OCI-LY1 (cell line): ENCODE measurements at regions not wholly inside any gene's neighbourhood (a gene's known extent, or its start where the extent isn't known, plus 50 kb on each side); places are given as distances from the start of the nearest gene placed in this dataset.

Experiments
- H2AFZ ChIP-seq: fragments of 200-600 bp; sonication (generic), shearing (Covaris generic); 2 replicates; pipeline ENCODE4 v1.6.0; 2014; ENCODE audit warnings: antibody characterized with exemption, mild to moderate bottlenecking, low read length
- H3F3A ChIP-seq: fragments of 200-600 bp; sonication (generic), shearing (Covaris generic); 2 replicates; pipeline ENCODE4 v1.6.0; 2014; ENCODE audit warnings: mild to moderate bottlenecking, antibody characterized with exemption, low read length, moderate library complexity; ENCODE audit not compliant: insufficient read depth
- H3K27ac ChIP-seq: fragments of 200-600 bp; sonication (generic); 2 replicates; pipeline ENCODE4 v1.5.1; 2014; ENCODE audit warnings: low read length, mixed run types, mild to moderate bottlenecking, low read depth; ENCODE audit not compliant: poor library complexity, severe bottlenecking
- H3K27me3 ChIP-seq: fragments of 200-600 bp; sonication (generic); 2 replicates; pipeline ENCODE4 v1.6.0; 2014; ENCODE audit warnings: antibody characterized with exemption, mild to moderate bottlenecking, low read length, moderate library complexity; ENCODE audit not compliant: insufficient read depth
- H3K36me3 ChIP-seq: fragments of 200-600 bp; sonication (generic); 2 replicates; pipeline ENCODE4 v1.6.1; 2014; ENCODE audit warnings: mild to moderate bottlenecking, antibody characterized with exemption, low read length, moderate library complexity, mixed read lengths; ENCODE audit not compliant: insufficient read depth
- H3K4me1 ChIP-seq: fragments of 200-600 bp; sonication (generic); 2 replicates; pipeline ENCODE4 v1.5.1; 2014; ENCODE audit warnings: mild to moderate bottlenecking, low read length, moderate library complexity; ENCODE audit not compliant: insufficient read depth, severe bottlenecking
- H3K4me2 ChIP-seq: fragments of 200-600 bp; sonication (generic), shearing (Covaris generic); 2 replicates; pipeline ENCODE4 v1.6.1; 2014; ENCODE audit warnings: low read length
- H3K4me3 ChIP-seq: fragments of 200-600 bp; sonication (generic); 2 replicates; pipeline ENCODE4 v1.5.1; 2014; ENCODE audit warnings: low read length, low read depth, mild to moderate bottlenecking, mixed read lengths; ENCODE audit not compliant: poor library complexity, severe bottlenecking
- H3K79me2 ChIP-seq: fragments of 200-600 bp; shearing (Covaris generic); 2 replicates; pipeline ENCODE4 v1.6.1; 2016; ENCODE audit warnings: mixed run types, low read length, mixed read lengths; ENCODE audit not compliant: insufficient read depth
- H3K9ac ChIP-seq: fragments of 200-600 bp; sonication (generic), shearing (Covaris generic); 2 replicates; pipeline ENCODE4 v1.6.1; 2014; ENCODE audit warnings: mild to moderate bottlenecking, low read length, mixed read lengths
- H3K9me2 ChIP-seq: fragments of 200-600 bp; sonication (generic), shearing (Covaris generic); 2 replicates; pipeline ENCODE4 v1.6.1; 2014; ENCODE audit warnings: low read depth, mild to moderate bottlenecking, low read length, mixed read lengths
- H3K9me3 ChIP-seq: fragments of 200-600 bp; shearing (Covaris generic); 2 replicates; pipeline ENCODE4 v1.6.1; 2014; ENCODE audit warnings: low read length, mixed read lengths
- H4K20me1 ChIP-seq: fragments of 200-600 bp; sonication (generic), shearing (Covaris generic); 2 replicates; pipeline ENCODE4 v1.6.0; 2016; ENCODE audit warnings: mild to moderate bottlenecking, low read length; ENCODE audit not compliant: insufficient read depth
- EZH2 ChIP-seq: fragments of 200-600 bp; sonication (generic), shearing (Covaris generic); IDR thresholded peaks from 2 replicates; pipeline ENCODE4 v1.8.0; 2017; ENCODE audit warnings: borderline replicate concordance, mixed run types, mild to moderate bottlenecking, antibody characterized with exemption, low read length, moderate library complexity, mixed read lengths
- TF ChIP-seq, protein P1 (sequence below): fragments of 200-600 bp; sonication (generic), shearing (Covaris generic); IDR thresholded peaks from 2 replicates; pipeline ENCODE4 v1.5.1; 2017; ENCODE audit warnings: mild to moderate bottlenecking, antibody characterized with exemption, low read length, moderate library complexity, mixed read lengths

DNA sequence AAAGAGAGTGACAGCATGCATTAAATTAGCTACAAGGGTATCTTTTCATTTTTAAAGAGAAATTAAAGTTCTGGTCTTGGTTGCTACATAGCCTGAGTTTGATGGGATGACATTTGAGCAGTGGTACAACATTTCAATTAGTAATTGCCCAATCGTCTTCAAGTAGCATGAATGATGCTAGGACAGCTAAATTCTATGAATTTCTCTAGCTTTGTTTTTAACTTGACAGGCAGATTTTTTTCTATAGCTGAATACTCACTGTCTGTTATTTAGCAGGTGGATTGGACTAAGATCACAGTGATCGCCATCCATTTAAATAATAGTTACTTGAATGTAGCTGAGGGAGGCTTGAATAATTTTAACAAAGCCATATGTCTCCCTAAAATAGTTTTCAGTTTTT is 162.2 kb downstream of the OXSM start:
- Histone ChIP-seq H3K4me3 (no peak overlapping the region), H3K27ac (no peak overlapping the region), H3K27me3 (no peaks in the 10 kb centered on the region), H3K9ac (no peak overlapping the region), H3K4me2 (no peak overlapping the region), H3K36me3 (no peaks in the 10 kb centered on the region), H2AFZ (no peak overlapping the region), H3K9me2 (no peaks in the 10 kb centered on the region), H3K4me1 (no peaks in the 10 kb centered on the region), H3K9me3 (no peaks in the 10 kb centered on the region), H3F3A (no peaks in the 10 kb centered on the region), H4K20me1 (no peaks in the 10 kb centered on the region), H3K79me2 (no peaks in the 10 kb centered on the region)
- no peak for TF ChIP-seq EZH2

DNA sequence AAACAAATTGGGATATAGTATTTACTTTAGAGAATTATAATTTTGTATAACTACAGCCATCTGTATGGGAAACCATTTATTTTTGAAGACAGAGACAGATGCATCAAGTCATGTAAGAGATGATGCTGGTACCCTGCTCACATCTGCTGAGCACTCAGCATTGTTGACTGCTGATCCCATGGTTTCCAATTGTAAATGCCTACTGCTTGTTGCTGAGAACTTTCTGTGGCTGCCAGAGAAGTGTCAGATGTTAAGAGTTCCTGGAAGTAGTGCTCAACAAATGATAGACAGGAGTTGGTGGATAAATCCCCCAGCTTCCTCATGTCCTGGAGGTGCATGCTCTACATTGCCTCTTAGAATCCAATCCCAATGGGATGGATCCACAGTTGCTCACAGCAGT is 167.1 kb downstream of the OXSM start:
- no peaks in the 10 kb centered on the region for H3K9me2 ChIP-seq
- TF ChIP-seq, protein P1, sequence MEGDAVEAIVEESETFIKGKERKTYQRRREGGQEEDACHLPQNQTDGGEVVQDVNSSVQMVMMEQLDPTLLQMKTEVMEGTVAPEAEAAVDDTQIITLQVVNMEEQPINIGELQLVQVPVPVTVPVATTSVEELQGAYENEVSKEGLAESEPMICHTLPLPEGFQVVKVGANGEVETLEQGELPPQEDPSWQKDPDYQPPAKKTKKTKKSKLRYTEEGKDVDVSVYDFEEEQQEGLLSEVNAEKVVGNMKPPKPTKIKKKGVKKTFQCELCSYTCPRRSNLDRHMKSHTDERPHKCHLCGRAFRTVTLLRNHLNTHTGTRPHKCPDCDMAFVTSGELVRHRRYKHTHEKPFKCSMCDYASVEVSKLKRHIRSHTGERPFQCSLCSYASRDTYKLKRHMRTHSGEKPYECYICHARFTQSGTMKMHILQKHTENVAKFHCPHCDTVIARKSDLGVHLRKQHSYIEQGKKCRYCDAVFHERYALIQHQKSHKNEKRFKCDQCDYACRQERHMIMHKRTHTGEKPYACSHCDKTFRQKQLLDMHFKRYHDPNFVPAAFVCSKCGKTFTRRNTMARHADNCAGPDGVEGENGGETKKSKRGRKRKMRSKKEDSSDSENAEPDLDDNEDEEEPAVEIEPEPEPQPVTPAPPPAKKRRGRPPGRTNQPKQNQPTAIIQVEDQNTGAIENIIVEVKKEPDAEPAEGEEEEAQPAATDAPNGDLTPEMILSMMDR: no peak
- no peak for TF ChIP-seq EZH2
- no peaks in the 10 kb centered on the region for H4K20me1 ChIP-seq
- H3K9ac ChIP-seq: no peak overlapping the region
- H3K27me3 ChIP-seq: no peaks in the 10 kb centered on the region
- H3K4me3 ChIP-seq: no peak overlapping the region
- H3K79me2 ChIP-seq: no peaks in the 10 kb centered on the region
- H3F3A ChIP-seq: no peaks in the 10 kb centered on the region
- H3K36me3 ChIP-seq: no peaks in the 10 kb centered on the region
- no peak overlapping the region for H2AFZ ChIP-seq
- H3K4me2 ChIP-seq: no peak overlapping the region
- no peak overlapping the region for H3K27ac ChIP-seq
- no peaks in the 10 kb centered on the region for H3K9me3 ChIP-seq
- H3K4me1 ChIP-seq: no peaks in the 10 kb centered on the region

DNA sequence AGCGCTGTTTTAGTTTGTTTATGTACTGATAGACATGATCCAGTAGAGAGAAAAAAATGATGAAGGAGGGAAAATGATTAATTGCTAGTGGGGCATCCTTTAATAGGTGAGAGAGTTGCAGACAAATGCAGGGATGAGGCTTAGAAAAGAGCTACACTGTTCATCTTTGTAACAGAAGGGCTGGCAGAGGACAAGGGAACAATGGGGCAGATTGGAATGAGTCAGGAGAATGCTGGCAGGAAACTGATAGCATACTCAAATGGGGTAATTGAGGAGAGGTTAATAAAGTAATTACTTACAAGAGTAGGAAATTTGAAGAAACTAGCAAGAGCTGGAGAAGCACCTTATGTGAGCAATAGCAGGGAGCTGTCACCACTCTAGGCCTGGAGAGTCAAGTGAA is 170.9 kb downstream of the OXSM start:
- H3K79me2 ChIP-seq: no peaks in the 10 kb centered on the region
- no peak overlapping the region for H3K9ac ChIP-seq
- H3K36me3 ChIP-seq: no peaks in the 10 kb centered on the region
- H4K20me1 ChIP-seq: no peaks in the 10 kb centered on the region
- no peak overlapping the region for H3K4me2 ChIP-seq
- no peaks in the 10 kb centered on the region for H3K27me3 ChIP-seq
- no peaks in the 10 kb centered on the region for H3K9me3 ChIP-seq
- H3K27ac ChIP-seq: no peak overlapping the region
- no peak overlapping the region for H3K4me3 ChIP-seq
- no peaks in the 10 kb centered on the region for H3F3A ChIP-seq
- H3K4me1 ChIP-seq: no peaks in the 10 kb centered on the region
- TF ChIP-seq, protein P1: no peak
- TF ChIP-seq EZH2: no peak
- H2AFZ ChIP-seq: no peak overlapping the region
- H3K9me2 ChIP-seq: no peaks in the 10 kb centered on the region

- Histone ChIP-seq H2AFZ (no peak overlapping the region), H3K9me3 (no peaks in the 10 kb centered on the region), H3K9me2 (no peaks in the 10 kb centered on the region), H3K9ac (no peak overlapping the region), H3F3A (no peaks in the 10 kb centered on the region), H4K20me1 (no peaks in the 10 kb centered on the region), H3K4me3 (no peak overlapping the region), H3K27ac (no peak overlapping the region), H3K4me1 (no peaks in the 10 kb centered on the region), H3K27me3 (no peaks in the 10 kb centered on the region), H3K79me2 (no peaks in the 10 kb centered on the region), H3K36me3 (no peaks in the 10 kb centered on the region), H3K4me2 (no peak overlapping the region)
- TF ChIP-seq, protein P1: no peak
- TF ChIP-seq EZH2: no peak
Observed at GRCh38 chr3:25962255-25962654, 172.4 kb downstream of the OXSM start.
